PC-9 (cell line): ENCODE measurements at regions not wholly inside any gene's neighbourhood (a gene's known extent, or its start where the extent isn't known, plus 50 kb on each side); places are given as distances from the start of the nearest gene placed in this dataset.

ENCODE experiments used
- BruUV-seq: library from RNA; stranded (reverse); fragments of 400-500 nt; replicated peaks from 2 replicates; lab custom pipeline; 2021; lab: Mats Ljungman, UMichigan
- CTCF ChIA-PET: fragments of 300-600 bp; sonication (Branson Sonifier 250); formaldehyde crosslinking; loops from one replicate; lab custom pipeline; 2022; ENCODE audit warnings: antibody characterized with exemption; lab: Charles Lee
- POLR2A ChIA-PET: fragments of 300-600 bp; sonication (Branson Sonifier 250); formaldehyde crosslinking; loops from one replicate; lab custom pipeline; 2022; ENCODE audit warnings: antibody characterized with exemption; ENCODE audit not compliant: unreplicated experiment; lab: Charles Lee
- DNase-seq, 2 experiments: peaks; one replicate each; pipeline versions ENCODE4 v3.0.0 to v3.0.0-alpha.2; 2015 to 2022; ENCODE audit warnings: mixed read lengths in 1 of 2
- H2AFZ ChIP-seq: fragments of 200-600 bp; sonication (generic); 2 replicates; pipeline ENCODE4 v1.8.1; 2017; ENCODE audit warnings: antibody characterized with exemption
- H3F3A ChIP-seq: fragments of 200-600 bp; sonication (generic); 2 replicates; pipeline ENCODE4 v1.8.1; 2017; ENCODE audit warnings: antibody characterized with exemption, mild to moderate bottlenecking, low read depth; ENCODE audit not compliant: insufficient read depth
- H3K27ac ChIP-seq: fragments of 200-600 bp; sonication (generic); 2 replicates; pipeline ENCODE4 v1.6.1; 2016; ENCODE audit warnings: mixed run types
- H3K27me3 ChIP-seq: fragments of 200-600 bp; sonication (generic); 2 replicates; pipeline ENCODE4 v1.6.1; 2016; ENCODE audit warnings: low read depth, mixed run types; ENCODE audit not compliant: insufficient read depth
- H3K36me3 ChIP-seq: fragments of 200-600 bp; sonication (generic); 2 replicates; pipeline ENCODE4 v1.6.1; 2016; ENCODE audit warnings: low read depth, mixed run types
- H3K4me1 ChIP-seq: fragments of 200-600 bp; sonication (generic); replicated peaks from 2 replicates; pipeline ENCODE4 v1.6.1; 2016; ENCODE audit warnings: mixed run types; ENCODE audit not compliant: insufficient read depth
- H3K4me2 ChIP-seq: fragments of 200-600 bp; sonication (generic); 2 replicates; pipeline ENCODE4 v1.6.1; 2017; ENCODE audit warnings: mixed run types
- H3K4me3 ChIP-seq: fragments of 200-600 bp; sonication (generic); 2 replicates; pipeline ENCODE4 v1.6.1; 2016; ENCODE audit warnings: mixed run types
- H3K79me2 ChIP-seq: fragments of 200-600 bp; sonication (generic); 2 replicates; pipeline ENCODE4 v1.6.1; 2017; ENCODE audit warnings: low read depth, mixed run types
- H3K9me2 ChIP-seq: fragments of 200-600 bp; sonication (generic); 2 replicates; pipeline ENCODE4 v1.8.1; 2017; ENCODE audit warnings: mild to moderate bottlenecking; ENCODE audit not compliant: insufficient read depth
- H3K9me3 ChIP-seq: fragments of 200-600 bp; sonication (generic); 2 replicates; pipeline ENCODE4 v1.8.1; 2016; ENCODE audit warnings: low read depth; ENCODE audit not compliant: insufficient read depth
- H4K20me1 ChIP-seq: fragments of 200-600 bp; sonication (generic); 2 replicates; pipeline ENCODE4 v1.8.1; 2017; ENCODE audit not compliant: insufficient read depth
- EZH2 ChIP-seq: fragments of 200-600 bp; sonication (generic); IDR thresholded peaks from 2 replicates; pipeline ENCODE4 v1.8.0; 2017; ENCODE audit warnings: antibody characterized with exemption, low read depth
- intact Hi-C: fragments of 100-400 bp; cut with micrococcal nuclease; formaldehyde crosslinking; loops from one replicate; pipeline ENCODE4 v1.10.0; 2022; ENCODE audit not compliant: unreplicated experiment
- TF ChIP-seq, protein P1 (sequence below): fragments of 200-600 bp; sonication (generic); conservative IDR thresholded peaks from 2 replicates; pipeline ENCODE4 v1.6.1; 2017; ENCODE audit warnings: mixed run types, antibody characterized with exemption, mild to moderate bottlenecking, moderate library complexity

DNA sequence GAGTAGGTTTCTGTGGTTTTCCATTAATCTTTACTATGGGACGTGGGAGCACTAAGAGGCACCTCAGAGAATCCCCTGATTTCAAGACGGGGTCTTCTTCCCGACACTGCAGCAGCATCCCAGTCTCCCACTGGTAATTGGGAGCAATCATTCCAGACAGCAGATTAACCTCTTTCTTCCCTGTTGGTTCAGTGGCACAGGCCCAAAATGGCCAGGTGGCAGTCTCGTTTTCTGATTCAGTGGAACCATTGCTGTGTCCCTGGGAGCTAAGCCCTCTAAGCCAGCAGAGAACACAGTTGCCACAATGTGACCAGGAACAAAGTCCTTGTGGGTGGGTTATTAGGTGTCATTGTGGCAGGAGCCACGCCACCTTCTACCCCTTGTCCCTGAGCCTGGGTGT lies 342.1 kb downstream of the MATN1 start:
- peaks cover 17% of the 10 kb centered on the region; the same call in 1 of the 2 replicates for H3K27me3 ChIP-seq
- DNase-seq: no peak
- H3K9me3 ChIP-seq: no peaks in the 10 kb centered on the region
- ChIA-PET POLR2A (no interaction called here), CTCF (interaction anchor here (0.7 to 1.5 kb wide), 3 partner anchors 304 to 327 kb away, joined by 3 to 4 read pairs (median 4); no protein-coding TSS in a partner anchor)
- H4K20me1 ChIP-seq: no peaks in the 10 kb centered on the region
- H3K9me2 ChIP-seq: no peaks in the 10 kb centered on the region
- H3K27ac ChIP-seq: no peak overlapping the region
- H3K36me3 ChIP-seq: no peaks in the 10 kb centered on the region
- no peaks in the 10 kb centered on the region for H3K79me2 ChIP-seq
- no peak overlapping the region for H2AFZ ChIP-seq
- no peak overlapping the region for H3K4me3 ChIP-seq
- H3K4me1 ChIP-seq: no peaks in the 10 kb centered on the region
- TF ChIP-seq, protein P1, sequence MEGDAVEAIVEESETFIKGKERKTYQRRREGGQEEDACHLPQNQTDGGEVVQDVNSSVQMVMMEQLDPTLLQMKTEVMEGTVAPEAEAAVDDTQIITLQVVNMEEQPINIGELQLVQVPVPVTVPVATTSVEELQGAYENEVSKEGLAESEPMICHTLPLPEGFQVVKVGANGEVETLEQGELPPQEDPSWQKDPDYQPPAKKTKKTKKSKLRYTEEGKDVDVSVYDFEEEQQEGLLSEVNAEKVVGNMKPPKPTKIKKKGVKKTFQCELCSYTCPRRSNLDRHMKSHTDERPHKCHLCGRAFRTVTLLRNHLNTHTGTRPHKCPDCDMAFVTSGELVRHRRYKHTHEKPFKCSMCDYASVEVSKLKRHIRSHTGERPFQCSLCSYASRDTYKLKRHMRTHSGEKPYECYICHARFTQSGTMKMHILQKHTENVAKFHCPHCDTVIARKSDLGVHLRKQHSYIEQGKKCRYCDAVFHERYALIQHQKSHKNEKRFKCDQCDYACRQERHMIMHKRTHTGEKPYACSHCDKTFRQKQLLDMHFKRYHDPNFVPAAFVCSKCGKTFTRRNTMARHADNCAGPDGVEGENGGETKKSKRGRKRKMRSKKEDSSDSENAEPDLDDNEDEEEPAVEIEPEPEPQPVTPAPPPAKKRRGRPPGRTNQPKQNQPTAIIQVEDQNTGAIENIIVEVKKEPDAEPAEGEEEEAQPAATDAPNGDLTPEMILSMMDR: no peak
- TF ChIP-seq EZH2: no peak
- H3K4me2 ChIP-seq: no peak overlapping the region
- BruUV-seq: no TSS peak
- H3F3A ChIP-seq: no peaks in the 10 kb centered on the region
- intact Hi-C loops: loop anchor here (5.0 kb wide), 2 partner anchors 326 to 1039 kb away; no protein-coding TSS in a partner anchor

DNA sequence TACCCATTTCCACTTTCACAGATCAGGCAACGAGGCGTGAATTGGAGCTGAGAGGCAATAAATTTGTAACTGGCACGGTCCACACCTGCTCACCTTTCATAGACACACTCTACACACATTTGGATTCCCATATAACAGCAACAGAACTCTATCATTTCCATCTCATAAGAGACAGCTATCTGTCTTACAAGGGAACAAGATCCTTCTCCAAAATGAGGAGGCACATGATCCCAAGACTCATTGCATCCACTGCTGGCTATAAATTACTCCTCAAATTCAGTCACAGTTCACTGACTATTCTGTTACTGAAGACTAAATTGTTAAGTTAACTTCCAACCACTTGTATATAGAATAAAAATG lies 342.8 kb downstream of the MATN1 start:
- no peaks in the 10 kb centered on the region for H4K20me1 ChIP-seq
- intact Hi-C loops: loop anchor here (5.0 kb wide), 2 partner anchors 327 to 1038 kb away; no protein-coding TSS in a partner anchor
- H3K36me3 ChIP-seq: no peaks in the 10 kb centered on the region
- H3K79me2 ChIP-seq: no peaks in the 10 kb centered on the region
- ChIA-PET POLR2A (no interaction called here), CTCF (interaction anchor here (0.5 to 1.5 kb wide), 5 partner anchors 31 to 767 kb away, joined by 3 to 4 read pairs (median 3); no protein-coding TSS in a partner anchor)
- H3F3A ChIP-seq: no peaks in the 10 kb centered on the region
- H3K4me1 ChIP-seq: no peaks in the 10 kb centered on the region
- no peaks in the 10 kb centered on the region for H3K9me2 ChIP-seq
- no peaks in the 10 kb centered on the region for H3K9me3 ChIP-seq
- H3K27me3 ChIP-seq: peaks cover 19% of the 10 kb centered on the region; the same call in 1 of the 2 replicates
- H3K4me3 ChIP-seq: no peak overlapping the region
- TF ChIP-seq, protein P1: peak; percentile 23; the same call in 1 of the 2 replicates
- no peak for TF ChIP-seq EZH2
- H3K27ac ChIP-seq: no peak overlapping the region
- no peak for DNase-seq
- BruUV-seq: no TSS peak
- no peak overlapping the region for H3K4me2 ChIP-seq
- H2AFZ ChIP-seq: no peak overlapping the region

GRCh38 chr1:30379684-30380624 lies 343.4 kb downstream of the MATN1 start:
- H3K4me1 ChIP-seq: no peaks in the 10 kb centered on the region
- no peaks in the 10 kb centered on the region for H3K79me2 ChIP-seq
- H3K9me2 ChIP-seq: no peaks in the 10 kb centered on the region
- no peak overlapping the region for H3K4me3 ChIP-seq
- TF ChIP-seq, protein P1: peak; percentile 74
- no peak for TF ChIP-seq EZH2
- H2AFZ ChIP-seq: no peak overlapping the region
- no peaks in the 10 kb centered on the region for H3F3A ChIP-seq
- intact Hi-C loops: loop anchor here (5.0 kb wide), 2 partner anchors 327 to 1038 kb away; no protein-coding TSS in a partner anchor
- H4K20me1 ChIP-seq: no peaks in the 10 kb centered on the region
- no peaks in the 10 kb centered on the region for H3K36me3 ChIP-seq
- ChIA-PET CTCF (interaction anchor here (0.5 to 1.5 kb wide), 5 partner anchors 32 to 767 kb away, joined by 3 to 4 read pairs (median 3); no protein-coding TSS in a partner anchor), POLR2A (no interaction called here)
- peak in 1 of 2 experiments; percentile 32 for DNase-seq
- H3K27ac ChIP-seq: no peak overlapping the region
- peaks cover 19% of the 10 kb centered on the region; the same call in 1 of the 2 replicates for H3K27me3 ChIP-seq
- H3K4me2 ChIP-seq: no peak overlapping the region
- BruUV-seq: no TSS peak
- H3K9me3 ChIP-seq: no peaks in the 10 kb centered on the region
